LNCaP clone FGC (cell line): ENCODE measurements at regions not wholly inside any gene's neighbourhood (a gene's known extent, or its start where the extent isn't known, plus 50 kb on each side); places are given as distances from the start of the nearest gene placed in this dataset.

ENCODE experiments used
- DNase-seq: peaks from one replicate; pipeline ENCODE4 v3.0.0-alpha.2; 2011; ENCODE audit warnings: low read depth
- H3K4me3 ChIP-seq: 2 replicates; pipeline ENCODE4 v1.5.1; 2011; ENCODE audit warnings: mild to moderate bottlenecking, low read depth, low read length, control low read depth
- TF ChIP-seq, protein P1 (sequence below): IDR thresholded peaks from 2 replicates; pipeline ENCODE4 v1.5.1; 2012; ENCODE audit warnings: mild to moderate bottlenecking; ENCODE audit not compliant: control insufficient read depth, insufficient read depth; ENCODE audit errors: extremely low read depth

DNA sequence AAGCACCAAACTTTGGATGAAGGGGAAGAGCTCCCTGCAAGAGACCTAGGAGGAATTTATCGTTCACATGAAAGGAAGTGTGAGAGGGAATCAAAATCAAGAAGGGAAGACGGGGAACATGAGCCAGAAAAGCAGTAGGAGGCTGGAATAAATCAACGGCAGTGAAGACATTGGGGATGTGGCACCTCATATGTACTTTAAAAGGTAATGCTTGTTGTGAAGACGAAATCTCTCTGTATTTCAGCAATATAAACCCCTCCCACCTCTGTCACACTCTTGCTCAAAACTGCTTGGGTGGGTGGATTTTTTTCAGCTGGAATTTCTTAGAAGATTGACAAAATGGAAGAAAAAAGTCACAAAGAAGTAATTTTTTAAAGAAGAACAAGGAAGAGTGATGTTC, 243.5 kb downstream of the BUD13 start:
- TF ChIP-seq, protein P1, sequence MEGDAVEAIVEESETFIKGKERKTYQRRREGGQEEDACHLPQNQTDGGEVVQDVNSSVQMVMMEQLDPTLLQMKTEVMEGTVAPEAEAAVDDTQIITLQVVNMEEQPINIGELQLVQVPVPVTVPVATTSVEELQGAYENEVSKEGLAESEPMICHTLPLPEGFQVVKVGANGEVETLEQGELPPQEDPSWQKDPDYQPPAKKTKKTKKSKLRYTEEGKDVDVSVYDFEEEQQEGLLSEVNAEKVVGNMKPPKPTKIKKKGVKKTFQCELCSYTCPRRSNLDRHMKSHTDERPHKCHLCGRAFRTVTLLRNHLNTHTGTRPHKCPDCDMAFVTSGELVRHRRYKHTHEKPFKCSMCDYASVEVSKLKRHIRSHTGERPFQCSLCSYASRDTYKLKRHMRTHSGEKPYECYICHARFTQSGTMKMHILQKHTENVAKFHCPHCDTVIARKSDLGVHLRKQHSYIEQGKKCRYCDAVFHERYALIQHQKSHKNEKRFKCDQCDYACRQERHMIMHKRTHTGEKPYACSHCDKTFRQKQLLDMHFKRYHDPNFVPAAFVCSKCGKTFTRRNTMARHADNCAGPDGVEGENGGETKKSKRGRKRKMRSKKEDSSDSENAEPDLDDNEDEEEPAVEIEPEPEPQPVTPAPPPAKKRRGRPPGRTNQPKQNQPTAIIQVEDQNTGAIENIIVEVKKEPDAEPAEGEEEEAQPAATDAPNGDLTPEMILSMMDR = no peak
- DNase-seq = no peak
- H3K4me3 ChIP-seq = no peak overlapping the region

- H3K4me3 ChIP-seq = no peak overlapping the region
- TF ChIP-seq, protein P1 = no peak
- DNase-seq = no peak
These were observed 245.4 kb downstream of the BUD13 start for GRCh38 chr11:116527180-116527991.

DNA sequence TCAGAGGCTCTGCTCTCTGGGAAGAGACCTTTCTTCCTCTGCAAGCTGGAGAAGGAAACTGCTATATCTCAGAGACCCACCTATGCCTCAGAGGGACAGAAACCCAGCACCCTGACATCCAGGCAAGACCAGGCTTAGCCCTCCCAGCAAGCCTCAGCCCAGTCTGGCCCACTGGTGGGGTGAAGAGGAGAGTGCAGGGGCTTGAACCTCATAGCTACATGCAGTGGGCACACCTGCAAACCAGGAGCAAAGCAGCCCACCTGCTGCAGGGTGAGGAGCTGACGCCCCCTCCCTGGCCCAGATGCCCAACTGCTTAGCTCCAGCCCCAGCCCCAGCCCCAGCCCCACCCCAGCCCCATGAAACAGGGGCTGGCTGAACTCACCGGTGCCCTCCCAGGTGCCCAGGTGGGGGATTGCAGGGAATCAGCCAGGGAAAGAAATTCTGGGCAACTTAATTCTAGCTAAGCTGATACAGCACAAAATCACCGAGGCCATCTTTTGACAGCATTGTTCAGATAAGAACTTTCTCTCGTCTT, 246.8 kb downstream of the BUD13 start:
- TF ChIP-seq, protein P1 = no peak
- no peak for DNase-seq
- H3K4me3 ChIP-seq = no peak overlapping the region

GRCh38 chr11:116519499-116519898, 253.3 kb downstream of the BUD13 start:
- no peak overlapping the region for H3K4me3 ChIP-seq
- DNase-seq = no peak
- TF ChIP-seq, protein P1 = no peak

GRCh38 chr11:116518141-116518540, 254.6 kb downstream of the BUD13 start:
- TF ChIP-seq, protein P1 = no peak
- no peak for DNase-seq

GRCh38 chr11:116517584-116517983, 255.2 kb downstream of the BUD13 start:
- H3K4me3 ChIP-seq = no peak overlapping the region
- no peak for DNase-seq
- TF ChIP-seq, protein P1 = no peak

More at GRCh38 chr11:116518141-116518540, 254.6 kb downstream of the BUD13 start:
- no peak overlapping the region for H3K4me3 ChIP-seq
